H9 (cell line): ENCODE measurements at regions not wholly inside any gene's neighbourhood (a gene's known extent, or its start where the extent isn't known, plus 50 kb on each side); places are given as distances from the start of the nearest gene placed in this dataset.

Experiments used
- DNase-seq: peaks from one replicate; pipeline ENCODE4 v3.0.0-alpha.2; 2017
- H2AFZ ChIP-seq: one replicate; pipeline ENCODE4 v1.6.1; 2013; ENCODE audit warnings: mild to moderate bottlenecking, low read length, control low read depth, moderate library complexity
- H2AK5ac ChIP-seq: 2 replicates; pipeline ENCODE4 v1.6.1; 2013; ENCODE audit warnings: low read length, control low read depth, mixed read lengths; ENCODE audit not compliant: insufficient read length
- H2BK120ac ChIP-seq: one replicate; pipeline ENCODE4 v1.6.1; 2013; ENCODE audit warnings: low read depth, mild to moderate bottlenecking, low read length, control low read depth, inconsistent platforms; ENCODE audit not compliant: poor library complexity, severe bottlenecking
- H2BK12ac ChIP-seq: 2 replicates; pipeline ENCODE4 v1.6.1; 2013; ENCODE audit warnings: low read length, control low read depth, mixed read lengths, low read depth; ENCODE audit not compliant: insufficient read length
- H2BK15ac ChIP-seq: 2 replicates; pipeline ENCODE4 v1.6.1; 2013; ENCODE audit warnings: low read depth, low read length, control low read depth
- H2BK20ac ChIP-seq: one replicate; pipeline ENCODE4 v1.6.1; 2013; ENCODE audit warnings: low read depth, mild to moderate bottlenecking, low read length, control low read depth, inconsistent platforms; ENCODE audit not compliant: poor library complexity, severe bottlenecking
- H2BK5ac ChIP-seq: 2 replicates; pipeline ENCODE4 v1.6.1; 2013; ENCODE audit warnings: low read length, control low read depth, mixed read lengths; ENCODE audit not compliant: insufficient read length
- H3K14ac ChIP-seq: 2 replicates; pipeline ENCODE4 v1.6.1; 2013; ENCODE audit warnings: low read length, control low read depth; ENCODE audit not compliant: insufficient read depth
- H3K18ac ChIP-seq: 2 replicates; pipeline ENCODE4 v1.6.1; 2013; ENCODE audit warnings: low read depth, mild to moderate bottlenecking, mixed read lengths, low read length, control low read depth; ENCODE audit not compliant: insufficient read length
- H3K23ac ChIP-seq: 2 replicates; pipeline ENCODE4 v1.6.1; 2013; ENCODE audit warnings: low read length, control low read depth, mixed read lengths, low read depth; ENCODE audit not compliant: insufficient read length
- H3K23me2 ChIP-seq: 2 replicates; pipeline ENCODE4 v1.6.1; 2013; ENCODE audit warnings: low read depth, mild to moderate bottlenecking, mixed read lengths, low read length, control low read depth; ENCODE audit not compliant: insufficient read length, poor library complexity, severe bottlenecking
- H3K27ac ChIP-seq: 2 replicates; pipeline ENCODE4 v1.5.1; 2013; ENCODE audit warnings: low read length, control low read depth, mixed read lengths, low read depth; ENCODE audit not compliant: insufficient read length
- H3K27me3 ChIP-seq: 2 replicates; pipeline ENCODE4 v1.6.1; 2013; ENCODE audit warnings: low read length, control low read depth, inconsistent platforms; ENCODE audit not compliant: insufficient read depth
- H3K4ac ChIP-seq: 2 replicates; pipeline ENCODE4 v1.6.1; 2013; ENCODE audit warnings: low read depth, mild to moderate bottlenecking, control low read depth, inconsistent platforms, low read length, moderate library complexity
- H3K4me1 ChIP-seq: 2 replicates; pipeline ENCODE4 v1.6.1; 2013; ENCODE audit warnings: low read length, control low read depth, inconsistent platforms; ENCODE audit not compliant: insufficient read depth
- H3K4me2 ChIP-seq: 2 replicates; pipeline ENCODE4 v1.6.1; 2013; ENCODE audit warnings: low read length, control low read depth, mixed read lengths; ENCODE audit not compliant: insufficient read length, insufficient read depth
- H3K56ac ChIP-seq: 2 replicates; pipeline ENCODE4 v1.6.1; 2013; ENCODE audit warnings: low read depth, mild to moderate bottlenecking, mixed read lengths, low read length, control low read depth; ENCODE audit not compliant: insufficient read length
- H3K79me1 ChIP-seq: 2 replicates; pipeline ENCODE4 v1.6.1; 2013; ENCODE audit warnings: low read depth, mild to moderate bottlenecking, moderate library complexity, low read length, control low read depth, inconsistent platforms; ENCODE audit not compliant: insufficient read depth, poor library complexity, severe bottlenecking
- H3K79me2 ChIP-seq: 2 replicates; pipeline ENCODE4 v1.6.1; 2013; ENCODE audit warnings: low read length, control low read depth, inconsistent platforms; ENCODE audit not compliant: insufficient read depth
- H3K9ac ChIP-seq: 2 replicates; pipeline ENCODE4 v1.6.1; 2013; ENCODE audit warnings: low read length, control low read depth, mixed read lengths; ENCODE audit not compliant: insufficient read length; ENCODE audit errors: extremely low read depth
- H3K9me3 ChIP-seq: one replicate; pipeline ENCODE4 v1.6.1; 2013; ENCODE audit warnings: low read depth, low read length, inconsistent platforms; ENCODE audit not compliant: control insufficient read depth
- H3T11ph ChIP-seq: one replicate; pipeline ENCODE4 v1.6.1; 2013; ENCODE audit warnings: mild to moderate bottlenecking, low read length, control low read depth, inconsistent platforms
- H4K20me1 ChIP-seq: one replicate; pipeline ENCODE4 v1.6.1; 2013; ENCODE audit not compliant: control insufficient read depth, insufficient read length, insufficient read depth
- H4K5ac ChIP-seq: 2 replicates; pipeline ENCODE4 v1.6.1; 2013; ENCODE audit warnings: low read depth, mild to moderate bottlenecking, mixed read lengths, low read length, control low read depth; ENCODE audit not compliant: insufficient read length
- H4K8ac ChIP-seq: replicated peaks from 2 replicates; pipeline ENCODE4 v1.6.1; 2013; ENCODE audit warnings: low read length, control low read depth, mixed read lengths, low read depth; ENCODE audit not compliant: insufficient read length
- H4K91ac ChIP-seq: 2 replicates; pipeline ENCODE4 v1.6.1; 2013; ENCODE audit warnings: low read depth, mild to moderate bottlenecking, moderate library complexity, mixed read lengths, low read length, control low read depth; ENCODE audit not compliant: insufficient read length
- H3K27ac Mint-ChIP-seq, 3 experiments: 2 replicates in 2 of 3; 3 replicates in 1 of 3; pipeline ENCODE4 v1.8.0; 2020 to 2021; ENCODE audit warnings: mixed read lengths in 3 of 3, mild to moderate bottlenecking in 1 of 3, moderate library complexity in 1 of 3
- H3K27me3 Mint-ChIP-seq: 2 replicates; pipeline ENCODE4 v1.8.0; 2021; ENCODE audit warnings: low read depth, mild to moderate bottlenecking, moderate library complexity, mixed read lengths
- H3K36me3 Mint-ChIP-seq, 3 experiments: 2 replicates in 2 of 3; 3 replicates in 1 of 3; pipeline ENCODE4 v1.8.0; 2020 to 2021; ENCODE audit warnings: low read depth in 3 of 3, mixed read lengths in 3 of 3; ENCODE audit not compliant: insufficient read depth in 1 of 3
- H3K4me1 Mint-ChIP-seq, 2 experiments: 2 replicates each; pipeline ENCODE4 v1.8.0; 2020; ENCODE audit warnings: mixed read lengths in 2 of 2
- H3K4me3 Mint-ChIP-seq, 2 experiments: 2 replicates in 1 of 2; 3 replicates in 1 of 2; pipeline ENCODE4 v1.8.0; 2020 to 2021; ENCODE audit warnings: mild to moderate bottlenecking in 2 of 2, mixed read lengths in 2 of 2, moderate library complexity in 1 of 2
- H3K9me3 Mint-ChIP-seq, 2 experiments: 2 replicates in 1 of 2; 3 replicates in 1 of 2; pipeline ENCODE4 v1.8.0; 2020; ENCODE audit warnings: mild to moderate bottlenecking in 2 of 2, mixed read lengths in 2 of 2, moderate library complexity in 1 of 2
- CTCF ChIP-seq: fragments of 200-600 bp; sonication (generic); conservative IDR thresholded peaks from 3 replicates; pipeline ENCODE4 v1.8.0; 2021; ENCODE audit warnings: antibody characterized with exemption, mild to moderate bottlenecking
- WGBS: extraction: QIAGEN DNeasy Blood & Tissue Kit; methylation state at CpG from one replicate; pipeline ENCODE4 v1.1.7; 2013; ENCODE audit warnings: missing lambda C conversion rate, low lambda C conversion rate, mixed read lengths; ENCODE audit not compliant: insufficient read length; ENCODE audit errors: extremely low coverage; 5-methylcytosine and 5-hydroxymethylcytosine counted together

- H3K4me1 ChIP-seq: no peaks in the 10 kb centered on the region
- Mint-ChIP-seq H3K4me3 (no peak overlapping the region), H3K27me3 (no peaks in the 10 kb centered on the region), H3K4me1 (peaks cover 27% of the 10 kb centered on the region in 2 experiments), H3K36me3 (no peaks in the 10 kb centered on the region; a peak in 1 of 7 replicates), H3K9me3 (peaks cover 0 to 2% of the 10 kb centered on the region in 2 experiments; a peak in 1 of 5 replicates), H3K27ac (no peak overlapping the region)
- H4K5ac ChIP-seq: no peak overlapping the region
- H2BK15ac ChIP-seq: no peak overlapping the region
- H2BK5ac ChIP-seq: no peak overlapping the region
- peaks cover 3% of the 10 kb centered on the region for H4K20me1 ChIP-seq
- H3T11ph ChIP-seq: no peak overlapping the region
- H3K9me3 ChIP-seq: no peaks in the 10 kb centered on the region
- H4K91ac ChIP-seq: no peak overlapping the region
- H2BK12ac ChIP-seq: no peak overlapping the region
- H3K79me2 ChIP-seq: no peaks in the 10 kb centered on the region
- no peak overlapping the region for H3K14ac ChIP-seq
- DNase-seq: no peak
- H3K23ac ChIP-seq: no peak overlapping the region
- no peaks in the 10 kb centered on the region for H3K79me1 ChIP-seq
- H3K4ac ChIP-seq: no peak overlapping the region
- no peak overlapping the region for H3K9ac ChIP-seq
- H2BK120ac ChIP-seq: no peak overlapping the region
- H3K23me2 ChIP-seq: no peaks in the 10 kb centered on the region
- H3K18ac ChIP-seq: no peak overlapping the region
- H3K27ac ChIP-seq: no peak overlapping the region
- no peak overlapping the region for H3K56ac ChIP-seq
- no peaks in the 10 kb centered on the region for H3K27me3 ChIP-seq
- H3K4me2 ChIP-seq: no peak overlapping the region
- no peak overlapping the region for H4K8ac ChIP-seq
- no peak overlapping the region for H2AK5ac ChIP-seq
- no CpG with 5 or more reads among the region's 13 CpGs for WGBS
- no peak overlapping the region for H2BK20ac ChIP-seq
- H2AFZ ChIP-seq: no peak overlapping the region
- no peak for TF ChIP-seq CTCF
Measured at GRCh38 chr20:48283470-48284110, 498.3 kb upstream of the SULF2 start.
